Sigmoid colon (tissue), 4 donors: ENCODE measurements at regions not wholly inside any gene's neighbourhood (a gene's known extent, or its start where the extent isn't known, plus 50 kb on each side); places are given as distances from the start of the nearest gene placed in this dataset.

Source experiments
- POLR2AphosphoS5 ChIP-seq, 4 donors: sonication (generic); formaldehyde crosslinking; IDR thresholded peaks; one replicate each; pipeline ENCODE4 v1.6.1; 2017; ENCODE audit warnings: antibody characterized with exemption in 4 of 4
- TF ChIP-seq, protein P1 (sequence below), 4 experiments: fragments of 450-650 bp in 3 of 4; fragments of 200-600 bp in 1 of 4; IDR thresholded peaks; one replicate each; pipeline ENCODE4 v1.5.1; 2016 to 2019; ENCODE audit warnings: antibody characterized with exemption in 4 of 4, mild to moderate bottlenecking in 3 of 4, moderate library complexity in 2 of 4

DNA sequence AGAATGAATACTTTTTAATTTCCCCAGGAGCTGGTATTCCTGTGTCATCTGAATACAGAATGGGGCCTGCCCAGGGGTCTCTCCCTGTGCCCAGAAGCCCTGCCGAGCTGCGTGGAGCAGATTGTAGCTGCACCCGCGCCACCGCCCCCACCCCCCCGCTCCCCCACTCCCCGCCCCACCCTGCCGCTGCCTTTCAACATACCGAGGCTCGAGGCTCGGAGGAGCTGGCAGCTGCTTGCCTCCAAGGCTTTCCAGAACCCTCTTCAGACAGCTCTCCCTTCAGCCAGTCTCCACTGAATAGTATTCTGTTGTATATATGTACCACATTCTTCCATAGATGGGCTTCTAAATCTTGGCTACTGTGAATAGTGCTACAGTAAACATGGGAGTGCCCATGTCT is 150.7 kb downstream of the TSN start:
- TF ChIP-seq, protein P1, sequence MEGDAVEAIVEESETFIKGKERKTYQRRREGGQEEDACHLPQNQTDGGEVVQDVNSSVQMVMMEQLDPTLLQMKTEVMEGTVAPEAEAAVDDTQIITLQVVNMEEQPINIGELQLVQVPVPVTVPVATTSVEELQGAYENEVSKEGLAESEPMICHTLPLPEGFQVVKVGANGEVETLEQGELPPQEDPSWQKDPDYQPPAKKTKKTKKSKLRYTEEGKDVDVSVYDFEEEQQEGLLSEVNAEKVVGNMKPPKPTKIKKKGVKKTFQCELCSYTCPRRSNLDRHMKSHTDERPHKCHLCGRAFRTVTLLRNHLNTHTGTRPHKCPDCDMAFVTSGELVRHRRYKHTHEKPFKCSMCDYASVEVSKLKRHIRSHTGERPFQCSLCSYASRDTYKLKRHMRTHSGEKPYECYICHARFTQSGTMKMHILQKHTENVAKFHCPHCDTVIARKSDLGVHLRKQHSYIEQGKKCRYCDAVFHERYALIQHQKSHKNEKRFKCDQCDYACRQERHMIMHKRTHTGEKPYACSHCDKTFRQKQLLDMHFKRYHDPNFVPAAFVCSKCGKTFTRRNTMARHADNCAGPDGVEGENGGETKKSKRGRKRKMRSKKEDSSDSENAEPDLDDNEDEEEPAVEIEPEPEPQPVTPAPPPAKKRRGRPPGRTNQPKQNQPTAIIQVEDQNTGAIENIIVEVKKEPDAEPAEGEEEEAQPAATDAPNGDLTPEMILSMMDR (IDR thresholded peaks at IDR 0.05) = no peak
- TF ChIP-seq POLR2AphosphoS5 (IDR thresholded peaks at IDR 0.05) = no peak
